GM12874 (cell line): ENCODE measurements at regions not wholly inside any gene's neighbourhood (a gene's known extent, or its start where the extent isn't known, plus 50 kb on each side); places are given as distances from the start of the nearest gene placed in this dataset.

ENCODE experiments used
- TF ChIP-seq, protein P1 (sequence below): IDR thresholded peaks from 2 replicates; pipeline ENCODE4 v1.5.1; 2011; ENCODE audit warnings: low read depth, mild to moderate bottlenecking, control low read depth, low read length, moderate library complexity; ENCODE audit not compliant: insufficient read depth

DNA sequence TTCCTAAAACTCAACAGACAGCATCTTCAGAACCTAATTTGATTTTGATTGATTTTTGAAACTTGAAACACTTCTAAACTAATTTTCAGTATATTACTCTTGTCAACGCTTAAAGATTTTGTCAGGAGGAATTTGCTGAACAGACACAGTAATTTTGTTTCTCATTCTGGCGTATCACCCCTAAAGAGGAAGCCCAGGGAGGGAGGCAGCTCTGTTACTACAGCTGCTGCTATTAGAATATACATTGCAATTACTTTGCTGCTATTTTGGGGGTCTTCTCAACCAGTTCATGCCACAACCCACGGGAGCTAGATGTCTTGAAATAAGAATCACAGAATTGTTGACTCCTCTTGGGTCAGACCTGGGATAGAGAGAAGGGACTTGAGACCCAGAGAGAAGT is 122.6 kb downstream of the TLR4 start:
- TF ChIP-seq, protein P1, sequence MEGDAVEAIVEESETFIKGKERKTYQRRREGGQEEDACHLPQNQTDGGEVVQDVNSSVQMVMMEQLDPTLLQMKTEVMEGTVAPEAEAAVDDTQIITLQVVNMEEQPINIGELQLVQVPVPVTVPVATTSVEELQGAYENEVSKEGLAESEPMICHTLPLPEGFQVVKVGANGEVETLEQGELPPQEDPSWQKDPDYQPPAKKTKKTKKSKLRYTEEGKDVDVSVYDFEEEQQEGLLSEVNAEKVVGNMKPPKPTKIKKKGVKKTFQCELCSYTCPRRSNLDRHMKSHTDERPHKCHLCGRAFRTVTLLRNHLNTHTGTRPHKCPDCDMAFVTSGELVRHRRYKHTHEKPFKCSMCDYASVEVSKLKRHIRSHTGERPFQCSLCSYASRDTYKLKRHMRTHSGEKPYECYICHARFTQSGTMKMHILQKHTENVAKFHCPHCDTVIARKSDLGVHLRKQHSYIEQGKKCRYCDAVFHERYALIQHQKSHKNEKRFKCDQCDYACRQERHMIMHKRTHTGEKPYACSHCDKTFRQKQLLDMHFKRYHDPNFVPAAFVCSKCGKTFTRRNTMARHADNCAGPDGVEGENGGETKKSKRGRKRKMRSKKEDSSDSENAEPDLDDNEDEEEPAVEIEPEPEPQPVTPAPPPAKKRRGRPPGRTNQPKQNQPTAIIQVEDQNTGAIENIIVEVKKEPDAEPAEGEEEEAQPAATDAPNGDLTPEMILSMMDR = no peak

DNA sequence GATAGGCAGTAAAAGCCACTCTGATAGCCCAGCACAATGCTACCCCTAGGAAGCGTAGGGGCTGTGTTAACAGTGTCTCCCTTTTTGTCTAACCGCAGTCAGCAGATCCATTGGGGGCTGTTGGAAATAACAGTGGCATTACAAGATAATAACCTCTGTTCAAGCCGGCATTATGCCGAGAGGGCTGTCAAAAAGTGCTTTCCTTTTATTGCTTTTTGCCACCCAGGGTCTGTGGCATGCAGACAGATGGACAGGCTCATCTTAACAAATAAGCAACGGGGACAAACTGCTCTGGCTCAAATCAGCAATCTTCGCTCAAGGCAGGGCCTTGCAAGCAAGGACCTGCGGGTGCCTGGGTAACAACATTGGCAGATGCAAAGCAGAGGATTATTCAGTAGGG is 123.3 kb downstream of the TLR4 start:
- TF ChIP-seq, protein P1 = no peak

DNA sequence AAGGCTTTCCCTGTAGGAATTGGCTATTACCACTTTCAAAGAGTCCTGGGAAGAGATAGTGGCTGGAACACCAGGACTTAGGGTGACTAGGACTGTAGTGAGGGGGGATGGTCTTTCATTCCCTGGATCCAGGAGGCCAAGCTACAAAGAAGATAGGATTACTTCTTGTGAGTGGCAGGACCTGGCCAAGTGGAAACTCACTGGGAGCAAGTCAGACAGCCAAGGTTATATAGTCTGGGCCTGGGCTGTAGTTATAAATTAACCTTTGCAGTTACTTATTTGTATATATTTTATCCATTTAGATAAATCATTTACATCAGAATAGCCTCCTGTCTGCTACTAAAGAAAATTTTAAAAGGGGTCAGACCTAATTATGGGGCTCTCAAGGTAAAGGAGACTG is 124.3 kb downstream of the TLR4 start:
- TF ChIP-seq, protein P1 = no peak

DNA sequence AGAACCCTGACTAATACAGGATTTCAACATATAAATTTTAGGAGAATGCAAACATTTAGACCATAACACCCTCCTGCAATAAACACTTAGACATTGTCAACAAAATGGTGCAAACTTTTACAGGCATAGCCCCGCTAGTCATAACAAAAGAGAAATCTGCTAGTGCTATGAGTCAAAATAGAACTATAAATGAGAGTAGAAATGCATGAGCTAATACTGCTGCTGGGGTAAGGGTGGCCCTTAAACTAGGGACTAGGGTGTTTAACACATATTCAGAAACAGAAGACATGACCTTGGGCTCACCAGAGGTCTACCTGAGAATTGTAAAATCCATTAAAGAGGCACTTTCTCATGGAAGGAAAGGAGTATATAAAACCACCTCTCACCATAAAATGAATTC is 131.6 kb downstream of the TLR4 start:
- TF ChIP-seq, protein P1 = no peak

DNA sequence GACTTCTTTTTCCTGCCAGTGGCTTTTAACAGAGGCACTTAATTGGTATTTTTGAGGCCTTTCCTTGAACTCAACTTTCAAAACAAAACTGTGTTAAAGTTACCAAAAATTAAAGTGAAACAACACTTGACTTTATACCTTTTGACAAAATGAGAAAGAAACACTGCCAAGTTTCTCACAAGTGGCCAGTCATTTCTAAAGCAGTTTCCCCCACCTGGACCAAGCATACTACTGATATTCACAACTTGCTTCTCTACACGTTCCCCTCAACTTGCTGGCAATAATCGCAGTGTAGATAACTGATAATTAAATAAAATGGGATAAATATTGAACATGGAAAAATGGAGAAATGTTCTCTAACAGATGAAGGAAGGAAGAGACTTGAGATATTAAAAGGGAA is 135.7 kb downstream of the TLR4 start:
- TF ChIP-seq, protein P1 = no peak

DNA sequence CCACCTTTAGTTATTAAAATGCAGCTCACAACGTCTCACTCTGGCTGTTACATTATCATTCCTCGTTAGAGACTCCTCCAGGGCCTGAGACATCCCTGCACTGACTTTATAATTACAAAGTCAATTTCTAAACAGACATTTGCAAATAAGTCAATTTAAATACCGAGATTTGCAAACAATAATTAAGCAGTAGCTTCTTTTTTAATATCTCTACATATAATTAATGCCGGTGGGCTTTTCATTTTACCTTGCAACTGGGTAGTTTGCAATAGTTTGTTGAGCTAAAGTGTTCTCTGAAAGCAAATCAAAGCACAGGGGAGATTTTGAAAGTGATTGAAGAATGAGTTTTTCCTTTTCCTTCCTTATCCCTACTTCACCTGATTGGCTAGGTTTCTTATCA is 154.4 kb downstream of the TLR4 start:
- TF ChIP-seq, protein P1 = no peak

DNA sequence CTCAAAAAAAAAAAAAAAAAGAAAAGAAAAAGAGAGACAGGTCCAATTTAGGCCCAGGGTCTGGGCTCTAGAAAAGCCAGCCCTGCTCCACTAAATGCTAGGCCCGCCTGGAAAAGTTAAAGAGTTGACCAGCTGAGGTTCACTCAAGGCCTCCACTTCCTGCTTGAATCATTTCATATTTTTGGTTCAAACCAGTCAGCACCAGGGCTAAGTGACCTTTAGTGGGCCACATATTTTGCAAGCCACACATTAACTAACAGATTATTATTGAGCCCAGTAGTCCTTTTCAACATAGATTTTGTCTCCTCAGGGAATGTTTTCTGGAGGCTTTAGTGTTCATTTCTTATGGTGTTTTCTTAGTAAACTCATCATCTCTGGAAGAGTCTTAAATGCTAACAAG is 156.6 kb downstream of the TLR4 start:
- TF ChIP-seq, protein P1 = no peak
